ENCODE measurements at regions not wholly inside any gene's neighbourhood (a gene's known extent, or its start where the extent isn't known, plus 50 kb on each side); places are given as distances from the start of the nearest gene placed in this dataset.
"Not testable (repeated sequence)": the region's sequence is repeated elsewhere in the genome, so short reads cannot be mapped to it uniquely, and the experiment has no call there.

DNA sequence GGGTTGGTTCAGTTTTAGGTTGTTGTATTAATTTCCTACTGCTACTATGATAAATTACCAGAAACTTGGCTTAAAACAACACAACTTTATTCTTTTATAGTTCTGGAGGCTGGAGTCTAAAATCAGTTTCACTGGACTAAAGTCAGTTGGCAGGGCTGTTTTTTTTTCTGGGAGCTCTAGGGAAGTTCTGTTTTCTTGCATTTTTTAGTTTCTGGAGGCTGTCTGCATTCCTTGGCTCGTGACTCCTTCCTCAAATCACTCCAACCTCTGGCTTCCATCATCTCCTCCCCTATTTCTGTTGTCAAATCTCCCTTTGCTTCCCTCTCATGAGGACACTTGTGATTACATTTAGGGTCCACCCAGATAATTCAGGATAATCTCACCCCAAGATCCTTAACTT lies 51.3 kb upstream of the SUB1 start:
- no peak for DNase-seq (ENCODE audit: low spot score)

DNA sequence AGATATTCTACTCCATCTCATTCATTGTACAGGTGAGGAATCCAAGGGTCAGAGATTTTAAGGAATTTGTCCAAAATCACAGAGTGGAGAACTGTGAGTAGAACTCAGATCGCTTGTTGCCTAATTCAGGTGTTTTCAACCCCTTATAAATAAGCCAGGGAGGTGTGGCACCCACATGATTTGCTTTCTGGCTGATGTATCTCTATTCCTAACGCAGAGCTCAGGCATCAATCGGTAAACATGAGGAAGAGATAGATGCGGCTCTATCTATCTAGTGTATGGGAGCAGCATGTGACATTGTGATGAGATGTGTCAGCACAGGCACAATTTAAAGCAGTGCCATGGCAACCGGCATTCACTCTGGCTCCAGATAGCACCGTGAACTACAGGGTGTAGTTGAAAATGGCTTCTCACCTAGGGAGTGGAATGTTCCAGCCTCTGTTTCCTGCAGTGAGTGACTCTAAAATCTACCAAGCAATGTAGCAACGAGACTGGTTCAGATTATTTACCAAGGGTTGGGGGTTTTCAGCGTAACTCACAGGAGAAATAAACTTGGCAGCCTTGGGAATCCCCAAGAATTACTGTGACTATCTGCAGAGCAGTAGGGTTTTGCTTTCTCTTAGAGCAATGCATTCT lies 53.4 kb upstream of the SUB1 start:
- peak; percentile 20 for DNase-seq (ENCODE audit: low spot score)

- not testable (repeated sequence) for DNase-seq (ENCODE audit: low spot score)
These were observed 58.0 kb upstream of the SUB1 start for GRCh38 chr5:32527321-32527720.

- no peak for DNase-seq (ENCODE audit: low spot score)
These were observed 58.5 kb upstream of the SUB1 start for GRCh38 chr5:32526810-32527209.

- DNase-seq (ENCODE audit: low spot score) = no peak
These were observed 61.7 kb upstream of the SUB1 start for GRCh38 chr5:32523625-32524024.

DNA sequence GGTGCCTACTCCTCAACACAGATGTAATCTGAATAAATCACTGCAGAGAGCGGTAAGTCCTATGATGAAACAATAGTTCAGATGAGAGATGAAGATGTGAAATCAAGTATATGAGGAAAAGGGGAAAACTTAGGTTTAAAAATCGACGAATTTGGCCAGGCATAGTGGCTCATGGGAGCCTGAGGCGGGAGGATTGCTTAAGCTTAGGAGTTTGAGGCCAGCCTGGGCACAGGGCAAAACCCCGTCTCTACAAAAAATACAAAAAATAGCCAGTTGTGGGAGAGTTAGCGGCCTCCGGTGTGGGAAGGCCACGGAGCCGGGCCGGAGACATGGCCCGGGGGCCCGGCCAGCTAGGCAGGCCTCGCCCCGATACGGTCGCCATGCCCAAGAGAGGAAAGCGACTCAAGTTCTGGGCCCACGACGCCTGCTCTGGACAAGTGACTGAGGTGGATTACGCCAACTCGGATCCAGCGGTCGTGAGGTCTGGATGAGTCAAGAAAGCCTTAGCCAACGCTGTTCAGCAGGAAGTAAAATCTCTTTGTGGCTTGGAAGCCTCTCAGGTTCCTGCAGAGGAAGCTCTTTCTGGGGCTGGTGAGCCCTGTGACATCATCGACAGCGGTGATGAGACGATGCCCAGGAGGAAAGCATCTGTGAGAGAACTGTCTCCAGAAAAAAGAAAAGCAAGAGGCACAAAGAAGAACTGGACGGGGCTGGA lies 62.8 kb upstream of the SUB1 start:
- no peak for DNase-seq (ENCODE audit: low spot score)

GRCh38 chr5:32521481-32521880 lies 63.9 kb upstream of the SUB1 start:
- no peak for DNase-seq (ENCODE audit: low spot score)

DNA sequence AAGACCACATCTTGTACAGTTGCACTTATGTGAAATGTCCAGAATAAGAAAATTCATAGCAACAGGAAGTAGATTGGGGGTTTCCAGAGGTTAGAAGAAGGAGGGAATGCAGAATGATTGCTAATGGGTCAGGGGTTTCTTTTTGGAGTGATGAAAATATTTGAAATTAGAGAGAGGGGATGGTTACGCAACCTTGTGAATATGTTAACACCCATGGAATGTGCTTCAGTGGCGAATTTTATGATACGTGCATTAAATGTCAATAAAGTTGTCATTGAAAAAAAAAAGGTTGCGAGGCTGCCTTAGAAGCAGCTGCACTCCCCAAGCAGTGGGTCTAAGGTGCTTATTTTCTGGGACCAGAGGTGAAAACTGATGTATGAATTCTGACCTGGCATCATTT lies 64.4 kb upstream of the SUB1 start:
- DNase-seq (ENCODE audit: low spot score) = no peak

DNA sequence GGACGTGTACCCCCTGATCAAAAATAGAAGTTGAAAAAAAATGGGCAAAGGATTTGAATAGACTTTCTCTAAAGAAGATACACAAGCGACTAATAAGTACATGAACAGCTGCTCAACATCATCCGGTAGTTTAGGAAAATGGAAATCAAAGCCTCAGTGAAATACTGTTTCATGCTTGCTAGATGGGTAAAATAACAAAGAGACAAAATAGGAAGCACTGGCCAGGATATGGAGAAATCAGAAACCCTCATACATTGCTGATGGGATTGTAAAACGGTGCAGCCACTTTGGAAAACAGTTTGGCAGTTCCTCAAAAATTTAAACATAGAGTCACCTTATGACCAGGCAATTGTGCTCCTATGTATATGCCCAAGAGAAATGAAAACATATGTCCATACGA lies 65.0 kb upstream of the SUB1 start:
- DNase-seq (ENCODE audit: low spot score) = no peak

DNA sequence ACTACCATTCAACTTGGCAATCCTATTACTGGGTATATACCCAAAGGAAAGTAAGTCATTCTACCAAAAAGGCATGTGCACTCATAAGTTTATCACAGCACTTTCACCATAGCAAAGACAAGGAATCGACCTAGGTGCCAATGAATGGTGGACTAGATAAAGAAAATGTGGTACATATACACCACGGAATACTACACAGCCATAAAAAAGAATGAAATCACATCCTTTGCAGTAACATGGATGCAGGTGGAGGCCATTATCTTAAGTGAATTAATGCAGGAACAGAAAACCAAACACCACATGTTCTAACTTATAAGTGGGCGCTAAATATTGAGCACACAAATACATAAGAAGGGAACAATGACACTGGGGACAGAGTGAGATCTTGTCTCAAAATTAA lies 65.8 kb upstream of the SUB1 start:
- DNase-seq (ENCODE audit: low spot score) = no peak

DNA sequence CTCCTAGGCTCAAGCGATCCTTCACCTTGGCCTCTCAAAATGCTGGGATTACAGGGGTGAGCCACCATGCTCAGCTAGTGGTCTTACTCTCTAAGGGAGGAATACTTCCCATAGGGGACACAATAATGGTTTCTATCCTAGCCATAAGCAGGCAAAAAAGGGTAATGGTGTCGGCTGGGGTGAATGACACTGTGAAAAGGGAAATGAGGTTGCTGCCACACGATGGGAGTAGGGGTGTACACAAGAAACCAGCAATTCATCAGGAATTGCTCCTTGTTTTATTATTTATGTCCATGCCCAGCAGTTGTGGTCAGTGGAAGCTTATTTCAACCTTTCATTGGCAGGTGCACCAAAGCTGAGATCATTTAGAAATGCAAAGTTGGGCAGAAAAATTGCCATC lies 70.3 kb upstream of the ZFR start:
- DNase-seq (ENCODE audit: low spot score) = no peak

DNA sequence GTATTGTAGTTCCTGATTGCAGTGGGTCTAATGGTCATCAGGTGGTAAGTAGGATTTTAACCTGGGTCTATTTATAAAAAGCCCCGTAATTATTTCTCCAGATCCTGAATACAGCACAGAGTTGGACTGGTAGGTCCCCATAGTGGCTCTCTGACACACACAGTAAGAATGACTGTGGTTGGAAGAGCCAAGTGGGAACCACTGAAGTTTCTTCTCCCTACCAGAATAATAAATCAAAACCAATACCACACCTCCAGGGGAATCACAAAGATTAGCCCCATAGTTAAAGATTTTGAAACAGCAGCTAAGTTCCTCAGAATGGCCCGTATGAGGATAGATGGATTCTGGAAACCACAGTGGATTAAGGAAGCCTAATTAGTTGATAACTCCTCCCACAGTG lies 68.4 kb upstream of the ZFR start:
- no peak for DNase-seq (ENCODE audit: low spot score)

DNA sequence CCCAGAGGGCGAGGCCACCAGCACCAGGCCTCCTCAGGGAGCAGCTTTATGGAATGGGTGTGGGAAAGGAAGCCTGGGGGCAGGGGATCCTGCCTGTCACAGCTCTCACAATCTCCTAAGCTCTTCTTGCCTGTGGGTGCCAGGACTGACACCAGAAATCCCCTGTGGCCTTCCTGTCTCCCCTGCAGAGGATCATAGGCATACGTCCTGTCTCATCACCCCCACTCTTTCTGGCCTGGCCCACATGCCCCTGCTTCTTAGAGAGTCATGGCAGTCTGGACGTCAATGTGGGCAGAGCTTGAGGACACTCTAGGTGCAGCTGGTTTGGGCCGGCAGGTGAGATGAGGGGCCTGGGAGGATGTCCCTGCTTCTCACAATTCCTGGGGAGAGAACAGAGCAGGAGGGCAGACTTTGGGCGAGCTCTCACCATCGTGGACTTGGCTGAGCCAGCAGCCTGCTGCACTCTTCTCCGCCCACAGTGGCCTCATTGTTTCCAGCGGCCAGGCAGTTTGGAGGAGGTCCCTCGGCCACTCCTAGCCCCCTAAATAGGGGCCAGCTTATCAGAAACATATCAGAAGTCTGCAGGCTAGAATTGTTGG lies 67.3 kb upstream of the ZFR start:
- no peak for DNase-seq (ENCODE audit: low spot score)

DNA sequence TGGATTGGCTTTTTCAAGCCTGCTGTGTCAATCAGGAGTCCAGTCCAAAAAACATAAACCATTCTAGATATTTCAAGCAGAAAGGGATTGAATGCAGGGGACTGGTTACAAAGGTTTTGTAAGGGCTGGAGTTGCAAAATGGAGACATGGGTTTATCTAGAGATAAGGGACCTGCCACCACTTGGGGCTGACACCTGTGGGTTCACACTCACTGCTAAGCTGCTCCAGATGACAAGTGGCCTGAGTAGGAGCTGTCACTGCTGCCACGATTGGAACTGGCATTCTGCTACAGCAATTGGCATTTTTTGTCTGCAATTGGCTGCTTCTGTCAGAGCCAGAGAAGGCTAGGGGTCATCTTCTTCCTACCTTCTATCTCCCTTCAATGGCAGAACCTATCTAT lies 66.3 kb upstream of the ZFR start:
- no peak for DNase-seq (ENCODE audit: low spot score)

DNA sequence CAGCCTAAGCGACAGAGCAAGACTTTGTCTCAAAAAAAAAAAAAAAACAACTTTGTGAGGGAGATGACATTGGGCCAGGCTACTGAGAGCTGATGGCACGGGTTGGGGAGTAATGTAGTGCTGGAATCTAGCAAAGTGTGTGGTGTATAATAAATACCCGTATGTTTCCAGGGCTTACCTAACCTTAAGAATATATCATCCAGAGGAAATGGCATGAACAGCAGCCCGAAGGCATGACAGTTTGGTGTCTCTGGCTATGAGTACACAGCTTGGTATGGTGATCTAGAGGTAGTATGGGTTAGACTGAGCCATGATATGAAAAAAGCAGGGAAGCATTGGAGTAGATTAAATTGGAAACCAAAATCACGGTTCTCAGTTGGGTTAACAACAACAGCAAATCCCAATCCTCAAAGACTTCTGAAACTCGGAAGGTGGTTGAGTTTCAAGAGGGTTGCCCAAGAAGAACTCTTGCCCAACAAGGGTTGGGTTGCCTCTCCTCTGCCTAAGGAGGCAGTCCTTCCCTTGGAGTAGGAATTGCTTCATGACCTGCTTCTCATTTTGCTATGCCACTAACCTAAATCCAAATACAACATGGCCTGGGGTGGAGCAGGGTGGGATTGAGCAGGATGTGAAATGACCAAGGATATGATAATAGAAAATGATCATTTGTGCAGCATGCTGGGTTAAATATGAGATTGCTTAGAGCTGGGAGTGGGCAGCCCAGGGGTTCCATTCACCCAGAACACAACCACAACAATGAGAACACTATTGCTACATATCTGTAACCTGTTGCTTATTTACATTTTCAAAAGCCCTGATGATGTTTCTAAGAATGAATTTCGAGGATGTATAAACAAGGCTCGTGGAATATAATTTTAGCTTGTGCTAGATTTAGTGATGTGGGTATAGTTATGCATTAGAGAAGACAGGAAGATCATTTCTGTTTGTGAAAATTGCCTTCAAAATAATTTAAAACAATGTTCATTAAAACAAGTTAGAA lies 64.6 kb upstream of the ZFR start:
- no peak for DNase-seq (ENCODE audit: low spot score)

DNA sequence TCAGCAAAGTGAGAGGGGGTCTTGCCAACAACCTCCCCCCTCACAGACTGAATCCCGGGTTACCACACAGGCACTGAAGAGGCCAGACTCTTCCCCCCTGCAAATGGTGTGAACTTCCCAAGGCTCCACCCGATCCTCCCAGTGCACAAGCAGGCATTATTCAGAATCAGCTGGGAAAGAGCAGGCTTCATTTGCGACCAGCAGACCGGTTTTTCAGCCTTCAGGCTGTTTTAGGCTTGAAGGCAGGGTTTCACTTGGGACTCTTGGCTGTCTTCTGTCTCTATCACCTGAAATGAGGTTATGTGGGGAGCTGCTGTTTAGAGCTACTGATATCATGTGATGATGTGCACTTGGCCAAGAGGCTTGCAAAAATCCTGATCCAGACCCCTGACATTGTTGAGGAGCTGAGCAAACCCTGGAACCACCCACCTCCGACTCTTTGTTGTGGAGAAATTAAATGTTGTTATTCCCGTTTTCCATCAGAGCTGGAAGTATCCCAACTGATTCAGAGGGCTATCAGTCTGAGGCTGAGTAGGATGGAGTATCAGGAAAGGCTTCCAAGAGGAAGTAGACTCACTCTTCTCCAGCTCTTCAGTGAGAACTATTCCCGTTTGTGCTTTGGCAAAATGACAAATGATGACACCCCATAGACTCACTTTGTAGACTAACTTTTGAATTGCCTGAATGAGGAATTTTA lies 63.3 kb upstream of the ZFR start:
- no peak for DNase-seq (ENCODE audit: low spot score)

DNA sequence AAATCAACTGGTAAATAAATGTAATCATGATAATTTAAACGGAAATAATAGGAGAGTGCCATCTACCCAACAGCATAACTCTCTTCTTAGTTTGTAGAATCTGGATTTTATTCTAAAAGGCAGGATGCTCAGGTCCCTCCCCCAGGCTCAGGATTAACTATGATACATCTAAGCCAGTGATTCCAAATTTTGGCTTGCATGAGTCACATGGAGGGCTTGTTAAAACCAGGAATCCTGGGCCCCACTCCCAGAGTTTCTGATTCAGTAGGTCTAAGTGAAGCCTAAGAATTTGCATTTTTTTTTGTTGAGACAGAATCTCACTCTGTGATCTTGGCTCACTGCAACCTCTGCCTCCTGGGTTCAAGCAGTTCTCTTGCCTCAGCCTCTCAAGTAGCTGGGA lies 62.3 kb upstream of the ZFR start:
- DNase-seq (ENCODE audit: low spot score) = no peak

GRCh38 chr5:32506201-32506661 lies 61.7 kb upstream of the ZFR start:
- DNase-seq (ENCODE audit: low spot score) = no peak

GRCh38 chr5:32505756-32506155 lies 61.2 kb upstream of the ZFR start:
- no peak for DNase-seq (ENCODE audit: low spot score)

DNA sequence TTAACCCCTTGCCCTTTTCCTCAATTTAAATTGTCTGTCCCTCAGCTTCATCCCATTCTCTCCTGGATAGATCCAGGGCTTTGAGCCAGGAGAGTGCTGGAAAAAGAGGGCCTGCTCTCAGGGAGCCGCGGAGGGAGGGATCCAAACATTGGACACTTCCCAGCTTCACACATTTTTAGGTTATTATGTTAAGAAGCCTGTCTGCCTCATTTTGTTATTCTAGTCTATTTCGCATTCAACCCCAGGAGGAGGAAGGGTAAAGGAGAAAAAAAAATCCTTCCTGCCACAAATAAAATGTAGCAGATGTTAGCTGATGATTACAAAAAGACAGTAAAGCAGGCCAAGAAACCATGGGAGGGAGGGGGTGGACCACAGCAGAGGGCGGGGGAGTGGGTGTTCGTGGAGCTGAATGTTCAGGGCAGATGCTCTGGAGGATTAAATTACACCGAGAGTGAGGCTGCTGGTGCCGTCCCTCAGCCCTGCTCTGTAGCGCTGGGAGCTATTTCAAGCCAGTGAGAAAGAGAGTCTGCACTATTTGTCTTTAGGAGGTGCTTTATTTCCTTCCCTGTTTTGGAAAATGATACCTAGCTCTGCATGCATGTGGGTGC lies 60.6 kb upstream of the ZFR start:
- no peak for DNase-seq (ENCODE audit: low spot score)

DNA sequence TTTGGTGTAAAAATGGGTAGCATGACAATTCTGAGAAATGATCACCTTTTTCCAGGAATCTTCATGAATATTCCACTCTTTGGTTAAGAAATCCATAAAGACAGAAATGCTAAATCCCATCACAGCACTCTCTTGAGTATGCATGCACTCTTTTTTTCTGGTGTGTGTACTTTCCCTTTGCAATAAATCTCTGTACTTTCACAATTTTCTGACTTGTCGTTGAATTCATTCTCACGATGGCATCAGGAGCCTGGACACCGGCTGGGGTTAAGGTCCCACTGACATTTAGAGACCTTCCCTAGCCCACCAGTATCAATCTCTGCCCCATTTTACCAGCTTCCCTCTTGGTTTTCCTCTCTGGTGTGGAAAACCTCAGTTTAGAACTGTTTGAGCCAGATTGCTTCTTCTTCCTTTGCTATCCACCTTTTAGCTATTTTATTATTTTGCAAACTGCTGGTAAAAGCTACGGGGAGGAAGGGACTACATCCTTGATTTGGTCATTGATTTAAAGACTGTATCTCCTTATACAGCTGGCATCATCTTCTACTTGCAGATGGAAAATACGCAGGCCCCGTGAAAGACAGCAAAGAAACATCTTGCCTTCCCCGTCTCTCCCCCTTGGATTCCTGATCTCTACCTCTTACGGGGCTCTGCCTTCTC lies 59.9 kb upstream of the ZFR start:
- DNase-seq (ENCODE audit: low spot score) = no peak
